ENCODE measurements at regions not wholly inside any gene's neighbourhood (a gene's known extent, or its start where the extent isn't known, plus 50 kb on each side); places are given as distances from the start of the nearest gene placed in this dataset.

DNA sequence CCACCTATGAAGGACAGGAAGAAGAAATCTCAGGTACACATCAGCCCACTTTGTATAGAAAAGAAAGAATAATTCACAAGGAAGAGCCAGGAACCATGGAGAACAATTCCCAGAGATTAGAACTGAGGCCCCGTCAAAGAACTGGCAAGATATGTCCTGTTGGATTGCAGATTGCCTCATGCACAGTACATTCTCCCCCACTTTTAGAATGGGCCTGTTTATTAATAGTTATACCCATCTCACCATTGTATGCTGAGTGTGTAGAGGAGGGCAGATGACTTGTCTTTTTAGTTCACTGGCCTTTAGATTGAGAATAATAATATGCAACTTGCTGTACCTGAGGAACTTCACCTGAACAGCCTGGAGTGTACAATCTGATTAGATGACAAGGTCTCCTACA lies 315.6 kb upstream of the HAND2 start:
- ATAC-seq (ENCODE audit: low FRiP score) (no peak), DNase-seq (ENCODE audit: low spot score) (no peak)
- TF ChIP-seq, protein P1, sequence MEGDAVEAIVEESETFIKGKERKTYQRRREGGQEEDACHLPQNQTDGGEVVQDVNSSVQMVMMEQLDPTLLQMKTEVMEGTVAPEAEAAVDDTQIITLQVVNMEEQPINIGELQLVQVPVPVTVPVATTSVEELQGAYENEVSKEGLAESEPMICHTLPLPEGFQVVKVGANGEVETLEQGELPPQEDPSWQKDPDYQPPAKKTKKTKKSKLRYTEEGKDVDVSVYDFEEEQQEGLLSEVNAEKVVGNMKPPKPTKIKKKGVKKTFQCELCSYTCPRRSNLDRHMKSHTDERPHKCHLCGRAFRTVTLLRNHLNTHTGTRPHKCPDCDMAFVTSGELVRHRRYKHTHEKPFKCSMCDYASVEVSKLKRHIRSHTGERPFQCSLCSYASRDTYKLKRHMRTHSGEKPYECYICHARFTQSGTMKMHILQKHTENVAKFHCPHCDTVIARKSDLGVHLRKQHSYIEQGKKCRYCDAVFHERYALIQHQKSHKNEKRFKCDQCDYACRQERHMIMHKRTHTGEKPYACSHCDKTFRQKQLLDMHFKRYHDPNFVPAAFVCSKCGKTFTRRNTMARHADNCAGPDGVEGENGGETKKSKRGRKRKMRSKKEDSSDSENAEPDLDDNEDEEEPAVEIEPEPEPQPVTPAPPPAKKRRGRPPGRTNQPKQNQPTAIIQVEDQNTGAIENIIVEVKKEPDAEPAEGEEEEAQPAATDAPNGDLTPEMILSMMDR (IDR thresholded peaks at IDR 0.05): no peak

DNA sequence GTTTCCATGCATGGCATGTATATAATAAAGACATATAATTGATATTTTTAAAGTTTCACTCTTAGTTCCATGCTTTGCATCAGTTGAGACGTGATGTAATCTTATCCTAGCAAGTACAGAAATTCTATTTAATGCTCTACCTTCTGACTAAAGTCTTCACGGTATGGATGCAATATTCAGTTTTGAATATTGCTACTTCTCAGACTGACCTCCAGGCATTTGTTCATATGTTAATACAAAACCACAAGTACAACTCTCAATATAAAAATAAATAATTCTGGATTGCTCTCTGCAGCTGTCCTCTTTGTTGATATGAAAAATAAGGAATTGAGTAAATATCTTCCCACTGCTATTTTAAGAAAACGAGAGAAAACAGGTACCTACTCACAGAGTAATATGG lies 309.8 kb upstream of the HAND2 start:
- TF ChIP-seq, protein P1 (IDR thresholded peaks at IDR 0.05): no peak
- no peak for DNase-seq (ENCODE audit: low spot score)
- no peak for ATAC-seq (ENCODE audit: low FRiP score)

DNA sequence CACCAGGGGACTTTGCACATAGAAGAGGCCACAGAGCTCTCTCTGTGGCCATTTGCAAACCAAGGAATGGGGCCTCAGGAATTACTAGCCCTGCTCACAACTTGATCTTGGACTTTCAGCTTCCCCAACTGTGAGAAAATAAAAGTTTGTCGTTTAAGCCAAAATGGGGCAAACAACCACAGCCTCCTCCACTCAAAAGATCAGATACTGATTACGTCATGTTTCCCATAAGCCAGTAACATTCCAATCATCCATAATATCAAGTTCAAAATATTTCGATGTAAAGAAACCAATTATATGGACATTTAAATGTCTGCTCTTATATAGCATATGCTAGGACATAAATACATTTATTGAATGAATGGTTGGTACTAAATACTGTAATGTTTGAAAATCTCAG lies 307.5 kb upstream of the HAND2 start:
- TF ChIP-seq, protein P1 (IDR thresholded peaks at IDR 0.05): no peak
- no peak for DNase-seq (ENCODE audit: low spot score)
- ATAC-seq (ENCODE audit: low FRiP score): no peak

DNA sequence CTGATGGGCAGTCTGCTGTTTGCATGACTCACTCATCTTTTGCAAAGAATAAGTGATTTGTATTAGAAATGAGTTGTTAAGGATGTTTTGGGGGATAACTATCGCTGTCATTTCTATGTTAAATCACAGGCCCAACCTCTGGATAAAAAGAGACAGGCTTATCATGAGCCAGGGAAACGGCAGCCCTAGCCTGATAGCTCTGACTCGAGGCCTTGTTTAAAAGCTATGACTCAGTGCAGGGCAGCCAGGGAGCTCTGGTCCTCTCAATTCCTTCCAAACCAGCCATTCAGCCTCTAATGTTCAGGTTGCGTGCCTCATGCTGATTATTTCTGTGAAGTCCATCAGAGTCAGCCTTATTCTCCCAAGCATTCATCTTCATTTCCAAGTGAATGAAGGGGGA lies 305.9 kb upstream of the HAND2 start:
- DNase-seq (ENCODE audit: low spot score) (no peak), ATAC-seq (ENCODE audit: low FRiP score) (peak; percentile 62)
- TF ChIP-seq, protein P1 (IDR thresholded peaks at IDR 0.05): no peak

DNA sequence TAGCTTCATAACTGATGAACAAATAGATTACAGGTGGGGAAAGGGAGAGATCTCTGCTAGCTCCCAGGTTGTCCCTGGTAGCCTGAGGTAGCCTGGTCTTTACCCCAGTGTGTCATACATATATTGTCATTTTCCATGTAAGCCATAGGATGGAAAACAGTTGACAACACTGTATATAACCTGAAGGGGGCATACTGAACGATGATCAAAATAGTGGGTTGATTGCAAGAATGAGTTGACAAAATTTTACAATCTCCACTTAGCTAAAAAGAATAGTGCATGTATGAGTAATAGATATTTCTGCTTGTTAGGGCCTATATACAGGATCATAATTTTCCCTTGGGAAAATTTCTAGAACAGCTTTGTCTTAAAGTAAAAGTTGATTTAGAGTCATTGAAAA lies 304.1 kb upstream of the HAND2 start:
- ATAC-seq (ENCODE audit: low FRiP score) (no peak), DNase-seq (ENCODE audit: low spot score) (no peak)
- TF ChIP-seq, protein P1 (IDR thresholded peaks at IDR 0.05): no peak

DNA sequence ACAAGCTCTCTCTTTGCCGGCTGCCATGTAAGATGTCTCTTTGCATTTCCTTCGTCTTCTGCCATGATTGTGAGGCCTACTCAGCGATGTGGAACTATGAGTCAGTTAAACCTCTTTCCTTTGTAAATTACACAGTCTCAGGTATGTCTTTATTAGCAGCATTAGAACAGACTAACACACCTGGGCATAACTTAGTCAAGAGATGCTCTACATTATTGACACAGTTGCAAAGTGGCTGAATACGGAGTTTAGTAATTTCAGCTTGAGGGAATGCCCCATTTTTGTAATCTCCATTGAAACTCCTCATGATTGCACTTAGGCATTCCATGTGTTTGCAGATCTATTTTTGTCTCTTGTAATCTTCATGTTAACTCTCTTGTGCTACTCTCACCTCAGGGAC lies 299.5 kb upstream of the HAND2 start:
- ATAC-seq (ENCODE audit: low FRiP score) (no peak), DNase-seq (ENCODE audit: low spot score) (no peak)
- TF ChIP-seq, protein P1 (IDR thresholded peaks at IDR 0.05): no peak

DNA sequence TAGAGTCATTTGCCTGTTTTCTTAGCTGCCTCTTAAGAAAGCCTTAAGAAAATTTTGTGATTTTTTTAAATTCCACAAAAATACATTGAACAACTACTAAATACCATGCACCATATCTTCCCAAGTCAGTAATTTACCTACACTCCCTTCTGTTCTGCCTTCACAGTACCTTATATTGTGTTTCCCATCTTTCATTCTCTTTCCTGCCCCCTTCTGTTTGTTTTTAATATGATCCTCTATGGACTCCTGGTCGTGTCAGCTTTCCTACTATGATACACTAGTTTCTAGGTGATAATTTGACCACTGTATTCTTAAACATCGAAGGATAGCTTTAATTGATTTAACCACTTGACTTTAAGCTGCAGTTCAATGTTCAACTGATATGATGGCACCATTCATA lies 297.7 kb upstream of the HAND2 start:
- DNase-seq (ENCODE audit: low spot score): no peak
- ATAC-seq (ENCODE audit: low FRiP score): no peak
- TF ChIP-seq, protein P1 (IDR thresholded peaks at IDR 0.05): no peak

All from omental fat pad (tissue), 3 donors.